Fibroblast of upper back skin (primary cell): ENCODE measurements at regions not wholly inside any gene's neighbourhood (a gene's known extent, or its start where the extent isn't known, plus 50 kb on each side); places are given as distances from the start of the nearest gene placed in this dataset.
A peak's percentile ranks its signal among the peaks of the same experiment; 100 is the strongest.
"Not testable (repeated sequence)": the region's sequence is repeated elsewhere in the genome, so short reads cannot be mapped to it uniquely, and the experiment has no call there.

Experiments used
- DNase-seq: peaks from one replicate; pipeline ENCODE4 v3.0.0-alpha.2; 2013

DNA sequence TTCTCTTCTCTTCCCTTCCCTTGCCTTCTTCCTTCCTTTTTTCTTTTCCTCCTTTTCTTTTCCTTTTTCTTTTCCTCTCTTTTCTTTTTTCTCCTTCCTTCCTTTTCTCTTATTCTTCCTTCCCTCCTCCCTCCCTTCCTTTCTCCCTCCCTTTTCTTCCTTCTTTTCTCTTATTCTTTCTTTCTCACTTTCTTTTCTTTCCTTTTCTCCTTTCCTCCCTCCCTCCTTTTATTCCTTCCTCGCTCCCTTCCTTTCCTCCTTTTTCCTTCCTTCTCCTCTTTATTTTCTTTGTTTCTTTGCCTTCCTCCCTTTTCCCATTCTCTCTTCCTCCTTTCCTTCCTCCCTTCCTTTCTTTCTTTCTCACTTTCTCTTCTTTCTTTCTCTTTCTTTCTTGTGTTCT lies 146.1 kb downstream of the ZNF92 start:
- not testable (repeated sequence) for DNase-seq

GRCh38 chr7:65545465-65546161 lies 172.0 kb downstream of the ZNF92 start:
- DNase-seq = not testable (repeated sequence)

- not testable (repeated sequence) for DNase-seq
Measured at GRCh38 chr7:65549589-65550443, 176.2 kb downstream of the ZNF92 start.

DNA sequence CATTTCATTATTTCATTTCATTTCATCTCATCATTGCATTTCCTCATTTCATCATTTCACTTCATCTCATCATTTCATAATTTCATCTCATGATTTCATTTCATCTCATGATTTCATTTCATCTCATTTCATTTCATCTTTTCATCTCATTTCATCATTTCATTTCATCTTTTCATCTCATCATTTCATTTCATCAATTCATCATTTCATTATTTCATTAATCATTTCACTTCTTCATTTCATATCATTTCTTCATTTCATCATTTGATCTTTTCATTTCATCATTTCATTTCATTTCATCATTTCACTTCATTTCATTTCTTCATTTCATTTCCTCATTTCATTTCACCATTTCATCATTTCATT lies 176.8 kb downstream of the ZNF92 start:
- not testable (repeated sequence) for DNase-seq

GRCh38 chr7:65551042-65551441 lies 177.4 kb downstream of the ZNF92 start:
- DNase-seq = not testable (repeated sequence)

DNA sequence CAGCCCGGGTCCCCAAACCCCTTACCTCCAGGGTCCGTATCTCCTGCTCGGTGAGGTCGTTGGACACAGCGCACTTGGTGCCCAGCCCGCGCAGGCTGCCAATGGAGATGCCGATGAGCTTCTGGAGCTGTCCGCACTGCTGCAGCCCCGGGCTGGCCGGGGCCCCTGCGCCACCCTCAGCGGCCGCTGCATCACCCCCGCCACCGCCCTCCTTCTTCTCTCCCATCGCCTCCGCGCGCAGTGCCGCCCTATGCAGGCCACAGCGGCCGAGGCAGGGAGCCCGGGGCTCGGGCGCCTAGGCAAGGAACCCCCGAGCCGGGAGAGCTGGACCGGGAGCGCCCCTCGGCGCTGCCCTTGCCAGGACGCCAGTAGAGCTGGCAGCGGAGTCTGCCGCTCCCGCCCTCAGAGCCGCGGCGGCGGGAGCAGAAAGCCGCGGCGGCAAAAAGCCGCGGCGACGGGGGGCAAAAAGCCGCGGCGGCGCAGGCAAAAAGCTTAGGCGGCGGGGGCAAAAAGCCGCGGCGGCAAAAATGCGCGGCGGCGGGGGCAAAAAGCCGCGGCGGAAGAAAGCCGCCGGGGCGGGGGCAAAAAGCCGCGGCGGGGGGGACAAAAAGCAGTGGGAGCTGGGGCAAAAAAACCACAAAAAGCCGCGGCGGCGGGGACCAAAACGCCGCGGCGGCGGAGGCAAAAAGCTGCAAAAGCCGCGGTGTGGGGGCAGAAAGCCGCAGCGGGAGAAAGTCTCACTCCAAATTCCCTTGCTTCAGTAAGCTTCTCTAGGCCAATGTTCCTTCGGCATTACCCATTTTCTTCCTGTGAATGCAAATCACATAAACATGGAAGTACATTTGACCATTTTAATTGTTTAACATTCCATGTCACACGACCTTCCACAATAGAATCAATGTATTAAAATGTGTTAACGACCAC lies 181.2 kb downstream of the ZNF92 start:
- DNase-seq = not testable (repeated sequence)

GRCh38 chr7:65558584-65558983 lies 184.9 kb downstream of the ZNF92 start:
- DNase-seq = peak; percentile 22

GRCh38 chr7:65561786-65562372 lies 188.2 kb downstream of the ZNF92 start:
- not testable (repeated sequence) for DNase-seq

GRCh38 chr7:65562522-65562921 lies 188.9 kb downstream of the ZNF92 start:
- DNase-seq = not testable (repeated sequence)

DNA sequence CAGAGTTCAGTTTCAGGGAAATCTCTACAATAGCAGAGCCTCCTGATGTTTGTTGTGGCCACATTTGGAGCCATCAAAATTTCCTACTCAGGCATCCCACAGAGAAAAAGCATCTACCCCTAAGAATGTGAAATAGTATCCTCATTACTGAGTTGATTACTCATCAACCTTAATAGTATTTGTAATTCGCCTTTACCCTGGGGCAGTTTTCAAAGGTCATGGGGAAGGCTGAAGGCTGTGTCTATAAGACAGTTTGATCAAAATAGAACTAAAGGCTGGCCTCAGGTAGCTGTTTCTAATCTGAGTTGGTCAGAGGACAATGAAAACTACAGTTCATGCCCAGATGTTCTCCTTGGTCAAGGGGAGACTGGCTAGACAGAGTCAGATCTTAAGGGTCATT lies 189.7 kb downstream of the ZNF92 start:
- DNase-seq = not testable (repeated sequence)

DNA sequence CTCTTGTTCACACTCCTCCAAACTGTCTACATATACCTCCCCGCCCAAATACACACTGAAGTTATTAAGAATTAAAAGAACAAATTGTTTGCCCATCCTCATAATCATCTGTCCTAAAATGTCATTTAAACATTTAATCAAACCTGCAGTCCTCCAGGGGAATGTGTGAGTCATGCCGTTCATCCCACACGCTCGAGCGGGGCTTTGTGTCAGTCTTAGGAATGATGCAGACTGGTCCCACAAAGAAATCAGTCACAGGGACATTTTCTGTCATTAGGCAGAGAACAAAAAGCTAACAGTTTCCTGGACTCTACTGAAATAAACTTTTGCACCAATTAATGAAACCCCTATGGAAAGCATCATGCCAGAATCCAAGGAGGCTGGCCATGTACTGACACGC lies 194.6 kb downstream of the ZNF92 start:
- DNase-seq = not testable (repeated sequence)

GRCh38 chr7:65570990-65571389 lies 197.3 kb downstream of the ZNF92 start:
- DNase-seq = not testable (repeated sequence)

DNA sequence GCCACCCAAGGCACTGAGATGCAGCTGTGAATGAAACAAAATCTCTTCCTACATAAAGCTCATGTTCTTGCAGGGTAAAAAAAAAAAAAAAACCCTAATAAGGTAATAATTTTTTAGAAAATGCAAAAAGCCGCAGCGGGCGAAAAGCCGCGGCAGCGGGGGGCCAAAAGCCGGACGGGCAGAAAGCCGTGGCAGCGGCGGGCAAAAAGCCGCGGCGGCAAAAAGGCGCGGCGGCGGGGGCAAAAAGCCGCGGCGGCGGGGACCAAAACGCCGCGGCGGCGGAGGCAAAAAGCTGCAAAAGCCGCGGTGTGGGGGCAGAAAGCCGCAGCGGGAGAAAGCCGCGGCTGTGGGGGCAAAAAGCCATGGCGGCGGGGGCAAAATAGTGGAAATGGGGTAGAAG lies 198.9 kb downstream of the ZNF92 start:
- not testable (repeated sequence) for DNase-seq

GRCh38 chr7:65576370-65576769 lies 202.7 kb downstream of the ZNF92 start:
- DNase-seq = not testable (repeated sequence)

DNA sequence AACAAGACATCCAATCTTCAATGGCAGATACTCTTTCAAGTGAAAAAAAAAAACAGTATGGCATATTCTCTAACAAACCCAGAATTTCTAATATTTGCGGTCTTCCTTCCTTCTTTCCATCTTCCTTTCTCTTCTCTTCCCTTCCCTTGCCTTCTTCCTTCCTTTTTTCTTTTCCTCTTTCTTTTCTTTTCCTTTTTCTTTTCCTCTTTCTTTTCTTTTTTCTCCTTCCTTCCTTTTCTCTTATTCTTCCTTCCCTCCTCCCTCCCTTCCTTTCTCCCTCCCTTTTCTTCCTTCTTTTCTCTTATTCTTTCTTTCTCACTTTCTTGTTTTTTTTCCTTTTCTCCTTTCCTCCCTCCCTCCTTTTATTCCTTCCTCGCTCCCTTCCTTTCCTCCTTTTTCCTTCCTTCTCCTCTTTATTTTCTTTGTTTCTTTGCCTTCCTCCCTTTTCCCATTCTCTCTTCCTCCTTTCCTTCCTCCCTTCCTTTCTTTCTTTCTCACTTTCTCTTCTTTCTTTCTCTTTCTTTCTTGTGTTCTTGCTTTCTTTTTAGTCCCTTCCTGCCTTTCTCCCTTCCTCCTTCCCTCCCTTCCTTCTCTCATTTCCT lies 209.0 kb downstream of the ZNF92 start:
- not testable (repeated sequence) for DNase-seq

DNA sequence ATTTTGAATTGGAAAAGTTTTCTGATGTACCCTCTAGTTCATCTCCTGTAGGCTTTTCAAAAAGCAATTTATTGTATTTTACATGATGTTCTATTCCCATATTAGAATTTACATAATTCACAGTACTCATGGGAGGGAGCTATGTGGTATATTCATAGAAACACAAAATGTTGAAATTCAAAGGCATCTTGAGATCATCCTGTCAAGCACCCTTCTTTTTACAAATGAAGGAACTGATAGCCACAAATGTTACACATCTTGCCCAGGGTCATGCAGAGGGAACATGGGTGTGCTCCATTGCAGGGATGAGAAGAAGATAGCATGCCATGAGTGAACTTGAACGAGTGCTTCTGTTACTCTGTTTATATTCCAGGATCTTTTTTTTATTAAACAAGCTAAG lies 228.8 kb downstream of the ZNF92 start:
- not testable (repeated sequence) for DNase-seq

GRCh38 chr7:65609131-65609530 lies 235.5 kb downstream of the ZNF92 start:
- DNase-seq = no peak

DNA sequence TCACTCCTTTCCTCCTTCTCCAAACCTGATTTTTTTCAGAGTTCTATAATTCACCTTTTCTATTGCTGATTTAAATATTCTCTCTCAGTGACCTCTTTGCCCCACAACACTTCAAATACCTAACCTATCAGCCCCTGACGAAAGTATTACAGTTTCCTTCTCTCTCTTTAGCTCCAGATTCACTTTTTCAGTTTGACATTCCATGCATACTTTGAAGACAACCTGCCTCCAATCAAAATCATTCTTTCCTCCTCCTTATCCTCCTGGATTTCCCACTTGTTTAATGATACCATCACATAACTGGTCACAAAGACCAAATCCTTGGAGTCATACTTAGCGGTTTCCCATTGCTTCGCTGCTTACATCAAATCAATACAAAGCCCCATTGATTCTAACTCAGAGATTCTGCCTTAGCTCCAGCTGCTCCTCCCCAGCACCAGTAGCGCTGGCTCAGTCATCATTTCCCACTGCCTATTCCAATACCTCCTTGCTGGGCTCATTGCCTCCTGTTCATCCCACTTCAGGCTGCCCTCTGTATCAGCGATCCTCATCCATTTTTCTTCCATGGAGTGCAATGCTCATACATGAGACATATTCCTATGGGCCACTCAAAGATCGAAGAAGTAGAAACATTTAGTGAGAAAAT lies 240.1 kb downstream of the ZNF92 start:
- not testable (repeated sequence) for DNase-seq

DNA sequence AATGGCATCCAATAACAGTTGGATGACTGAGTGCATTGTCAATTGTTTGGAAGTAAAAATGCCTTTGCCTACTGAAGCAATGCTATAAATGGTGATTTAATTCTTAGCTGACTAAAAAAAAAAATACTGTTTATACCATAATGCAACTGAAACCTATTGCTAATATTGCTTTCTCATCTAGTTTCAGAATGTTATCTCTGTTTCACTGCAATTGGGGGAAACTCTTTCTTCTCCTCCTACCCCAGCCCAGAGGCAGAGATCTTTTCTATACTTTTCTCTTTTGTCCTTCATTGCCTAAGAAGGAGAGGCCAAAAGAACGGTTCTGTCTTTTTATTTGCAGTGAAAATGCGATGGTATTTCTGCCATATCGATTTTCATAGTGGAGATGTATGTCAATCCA lies 242.5 kb downstream of the ZNF92 start:
- DNase-seq = not testable (repeated sequence)

- not testable (repeated sequence) for DNase-seq
Measured at GRCh38 chr7:65620216-65620615, 246.6 kb downstream of the ZNF92 start.

GRCh38 chr7:65621580-65622201 lies 248.0 kb downstream of the ZNF92 start:
- DNase-seq = peak; percentile 4
